ENCODE measurements at regions not wholly inside any gene's neighbourhood (a gene's known extent, or its start where the extent isn't known, plus 50 kb on each side); places are given as distances from the start of the nearest gene placed in this dataset.

GRCh38 chr2:220963930-220964329 lies 608.2 kb downstream of the EPHA4 start:
- no peak for TF ChIP-seq CTCF (conservative IDR thresholded peaks at IDR 0.05; ENCODE audit: low read depth, low read length)
- no peak for TF ChIP-seq EZH2 (IDR thresholded peaks at IDR 0.05; ENCODE audit: low read length, unreplicated experiment)
- no peak for TF ChIP-seq EZH2phosphoT487 (IDR thresholded peaks at IDR 0.05; ENCODE audit: borderline replicate concordance, low read length)
